GM18951 (cell line): ENCODE measurements at regions not wholly inside any gene's neighbourhood (a gene's known extent, or its start where the extent isn't known, plus 50 kb on each side); places are given as distances from the start of the nearest gene placed in this dataset.

Source experiments
- POLR2A ChIP-seq: IDR thresholded peaks from 4 replicates; pipeline ENCODE4 v1.6.1; 2011; ENCODE audit warnings: mild to moderate bottlenecking; ENCODE audit not compliant: insufficient read length, insufficient read depth; ENCODE audit errors: extremely low read depth
- in situ Hi-C: fragments of 300-500 bp; cut with MboI; formaldehyde crosslinking; loops from one replicate; pipeline ENCODE4 v1.12.0; 2022; ENCODE audit warnings: low sequenced_read_pairs, mixed read lengths, inconsistent platforms; ENCODE audit not compliant: unreplicated experiment

DNA sequence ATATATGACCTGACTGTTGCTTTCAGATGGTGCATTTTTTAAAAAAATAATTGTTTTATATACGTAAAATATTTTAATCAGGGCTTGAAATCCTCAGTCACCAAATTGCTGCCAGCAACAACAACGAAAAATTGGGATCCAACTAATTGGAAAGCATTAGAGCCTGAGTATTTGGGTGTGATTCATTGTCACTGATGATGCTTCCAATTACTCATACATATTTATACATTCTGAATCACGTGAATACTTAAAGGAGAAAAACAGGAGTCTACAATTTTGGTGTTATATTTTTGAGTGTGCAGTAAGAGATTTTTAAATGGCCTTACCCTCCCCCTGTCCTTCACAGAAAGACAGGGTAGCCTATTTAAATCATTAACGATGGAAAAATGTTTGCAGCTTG is 765.6 kb upstream of the TENM3 start:
- in situ Hi-C loops: no loop called here
- TF ChIP-seq POLR2A: no peak

DNA sequence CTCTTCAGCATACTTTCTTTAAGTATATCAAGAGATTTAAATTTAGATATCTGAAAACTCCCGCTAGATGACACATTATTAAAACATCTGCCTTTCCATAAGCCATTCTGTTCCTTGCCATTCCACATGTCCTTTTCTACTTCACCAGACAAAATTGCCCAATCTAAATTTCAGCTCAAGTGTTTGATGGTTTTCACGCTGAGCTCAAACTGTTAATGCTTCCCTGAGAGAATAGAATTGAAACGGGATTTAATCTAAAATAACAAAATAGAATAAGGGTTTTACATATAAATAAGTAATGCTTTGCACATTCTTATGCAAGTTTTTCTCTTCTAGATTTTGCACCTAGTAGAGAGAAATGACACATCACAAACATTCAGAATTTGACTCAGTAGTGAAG is 764.5 kb upstream of the TENM3 start:
- no peak for TF ChIP-seq POLR2A
- in situ Hi-C loops: no loop called here

DNA sequence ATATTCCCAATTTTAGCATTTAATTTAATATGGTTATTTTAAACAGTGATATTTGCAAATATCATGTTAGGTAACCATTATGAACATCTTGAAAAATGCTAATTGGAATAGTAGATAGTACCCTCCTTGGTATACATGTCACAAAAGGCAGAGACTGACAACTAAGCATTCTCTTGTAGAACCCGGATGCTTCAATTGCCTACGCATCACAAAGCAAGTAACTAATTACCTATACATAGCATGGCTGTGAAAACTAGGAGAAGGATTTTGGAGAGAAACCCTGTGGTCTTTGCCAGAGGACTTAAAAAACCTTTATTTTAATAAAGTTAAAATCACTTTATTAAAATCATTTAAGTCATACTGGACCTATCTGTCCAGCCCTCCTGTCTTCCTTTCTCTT is 764.1 kb upstream of the TENM3 start:
- in situ Hi-C loops: no loop called here
- TF ChIP-seq POLR2A: no peak

DNA sequence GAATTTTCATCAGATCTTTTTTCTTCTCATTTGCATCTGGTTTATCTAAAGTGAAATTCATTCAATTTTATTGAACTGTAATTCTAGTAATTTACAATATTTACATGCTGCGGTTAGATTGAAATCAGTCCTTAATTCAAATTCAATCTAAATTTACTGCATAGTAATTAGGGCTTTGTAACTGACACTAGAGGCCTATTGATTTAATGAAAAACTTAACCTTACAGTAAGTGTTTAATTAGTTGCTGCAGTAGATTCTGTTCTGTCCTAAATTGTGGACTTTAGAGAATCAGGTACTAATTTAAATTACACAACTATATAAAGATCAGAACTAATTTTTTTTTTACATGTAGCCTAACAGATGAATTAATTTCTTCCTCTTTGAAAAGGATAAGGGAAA is 758.8 kb upstream of the TENM3 start:
- TF ChIP-seq POLR2A: no peak
- in situ Hi-C loops: no loop called here

DNA sequence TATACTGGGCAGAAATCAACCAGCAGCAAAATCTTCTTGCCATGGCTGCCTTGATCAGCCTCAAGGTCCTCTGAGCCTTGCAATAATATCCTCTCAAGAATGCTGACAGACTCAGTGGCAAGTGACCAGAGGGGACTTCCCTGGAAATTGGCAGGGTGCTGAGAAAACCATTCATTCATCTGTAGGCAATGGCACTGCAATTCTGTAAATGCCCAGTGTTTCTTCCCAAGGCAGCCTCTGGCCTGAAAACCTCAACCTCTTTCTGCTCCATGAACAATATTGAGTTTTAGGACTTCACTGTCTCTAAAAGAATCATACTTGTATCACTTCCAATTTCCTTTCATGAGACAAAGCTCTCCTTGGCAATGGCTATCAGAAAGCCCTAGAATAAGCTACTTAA is 754.3 kb upstream of the TENM3 start:
- in situ Hi-C loops: no loop called here
- no peak for TF ChIP-seq POLR2A

DNA sequence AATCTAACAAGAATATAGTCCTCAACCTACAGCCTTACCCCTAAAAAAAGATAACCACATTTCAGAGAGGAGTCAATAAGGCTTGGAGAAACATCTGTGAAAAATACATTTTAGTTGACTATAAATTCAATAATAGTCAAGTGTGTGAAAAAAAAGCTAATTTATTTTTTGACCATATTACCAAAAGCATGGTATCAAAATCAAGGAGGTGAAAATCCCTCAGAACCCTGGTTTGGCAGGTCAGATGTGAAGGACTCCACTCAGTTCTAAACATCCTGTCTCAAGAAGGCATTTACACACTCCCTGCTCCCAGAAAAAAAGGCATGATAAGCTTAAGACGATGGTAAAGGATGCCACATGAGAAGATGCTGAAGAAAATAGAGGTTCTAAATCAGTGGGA is 745.1 kb upstream of the TENM3 start:
- TF ChIP-seq POLR2A: no peak

DNA sequence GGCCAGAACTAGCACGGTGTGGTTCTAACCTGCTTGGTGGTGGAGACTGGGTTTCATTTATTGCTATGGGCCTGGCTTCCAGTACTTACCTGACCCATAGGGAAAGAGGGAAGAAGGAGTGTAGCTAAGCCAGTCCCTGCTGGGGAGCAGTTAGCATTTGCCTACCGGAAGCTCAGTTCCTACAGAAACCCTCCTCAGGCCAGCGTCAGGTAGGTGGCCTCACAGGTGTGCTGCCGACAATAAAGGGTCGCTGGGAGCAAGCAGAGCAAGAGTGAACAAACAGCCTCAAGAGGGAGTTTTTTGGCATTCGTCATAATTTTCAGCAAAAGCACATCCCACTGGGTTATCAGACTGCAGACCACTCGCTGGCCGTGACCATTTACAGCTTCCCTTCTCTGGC is 740.6 kb upstream of the TENM3 start:
- TF ChIP-seq POLR2A: no peak
- in situ Hi-C loops: no loop called here

More for the DNA sequence above, 745.1 kb upstream of the TENM3 start:
- in situ Hi-C loops: no loop called here

DNA sequence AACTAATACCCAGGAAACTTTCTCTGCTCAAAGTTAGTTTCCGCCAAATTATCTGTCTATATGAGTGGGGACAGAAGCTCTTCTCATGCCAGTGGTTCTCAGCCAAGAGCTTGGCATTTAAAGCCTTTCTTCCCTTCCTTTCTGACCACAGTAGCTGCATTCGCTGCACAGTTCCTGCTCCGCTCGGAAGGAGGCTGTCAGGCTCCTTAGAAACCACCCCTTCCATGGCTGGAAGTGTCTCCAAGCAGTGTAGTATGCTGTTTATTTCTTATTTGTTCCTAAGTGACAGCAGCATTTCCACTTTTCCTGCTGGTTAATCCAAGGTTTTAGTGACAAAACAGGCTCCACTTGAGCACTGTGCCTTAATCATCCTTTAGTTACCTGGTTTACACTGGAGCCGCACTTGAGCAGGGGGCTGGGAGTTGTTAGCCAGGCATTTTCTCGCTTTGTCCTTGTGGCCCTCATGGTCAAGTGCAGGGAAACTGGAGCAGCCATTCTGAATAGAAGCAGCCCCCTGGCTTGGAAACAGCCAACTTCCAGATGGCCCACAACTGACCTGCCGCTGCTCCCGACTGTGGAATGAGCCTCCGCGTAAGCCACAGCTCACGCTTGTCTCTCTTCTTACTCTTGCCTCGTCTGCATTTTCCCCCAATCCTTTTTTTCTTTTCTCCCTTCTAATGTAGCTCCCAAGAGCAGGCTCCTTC is 739.4 kb upstream of the TENM3 start:
- in situ Hi-C loops: no loop called here

DNA sequence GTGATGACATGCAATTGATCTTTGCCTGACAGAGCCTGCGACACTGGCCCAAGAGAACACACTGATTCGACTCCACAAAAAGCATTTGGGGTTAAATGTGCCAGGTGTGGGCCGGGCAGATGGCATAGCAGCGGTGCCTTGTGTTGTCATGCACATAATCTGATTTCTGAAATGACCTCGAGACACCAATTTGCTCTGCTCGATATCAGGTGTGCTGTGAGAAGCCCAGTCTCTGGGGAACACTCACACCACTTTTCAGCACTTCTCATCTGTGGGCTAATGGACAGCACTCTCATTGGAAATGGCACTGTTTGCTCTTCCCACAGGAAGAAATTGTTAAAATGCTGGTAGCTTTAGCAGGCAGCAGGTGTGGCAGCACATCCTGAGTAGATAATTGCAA is 738.3 kb upstream of the TENM3 start:
- TF ChIP-seq POLR2A: no peak
- in situ Hi-C loops: no loop called here

More for the DNA sequence above, 739.4 kb upstream of the TENM3 start:
- TF ChIP-seq POLR2A: no peak

DNA sequence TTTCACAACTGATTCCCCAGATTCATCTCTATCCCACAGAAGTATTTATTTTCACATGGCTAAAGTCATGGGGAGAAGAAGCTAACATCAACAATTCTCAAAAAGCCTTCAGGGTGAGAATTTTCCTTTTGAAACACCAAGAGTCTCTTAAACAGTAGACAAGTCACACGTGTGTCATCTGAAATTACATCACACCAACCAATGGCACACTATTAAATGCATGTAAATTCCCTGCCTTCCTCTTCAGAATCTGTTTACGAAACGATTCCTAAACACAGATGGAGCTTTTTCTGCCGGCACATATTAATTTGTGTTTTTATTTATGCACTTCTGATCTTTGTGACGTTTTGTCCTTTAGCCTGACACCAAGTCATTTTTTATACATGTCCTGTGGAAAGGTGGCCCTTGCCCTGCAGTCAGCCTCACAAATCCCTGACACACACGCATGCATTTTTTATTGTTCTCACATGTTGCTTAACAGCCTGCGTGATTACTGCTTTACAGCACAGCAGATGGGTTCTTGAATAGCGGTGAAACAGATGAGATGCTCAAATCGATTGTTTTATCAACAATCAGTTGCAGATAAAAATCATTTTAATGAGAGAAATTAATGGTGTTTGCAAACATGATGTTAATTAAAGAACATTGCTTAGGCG is 735.9 kb upstream of the TENM3 start:
- TF ChIP-seq POLR2A: no peak
- in situ Hi-C loops: no loop called here

DNA sequence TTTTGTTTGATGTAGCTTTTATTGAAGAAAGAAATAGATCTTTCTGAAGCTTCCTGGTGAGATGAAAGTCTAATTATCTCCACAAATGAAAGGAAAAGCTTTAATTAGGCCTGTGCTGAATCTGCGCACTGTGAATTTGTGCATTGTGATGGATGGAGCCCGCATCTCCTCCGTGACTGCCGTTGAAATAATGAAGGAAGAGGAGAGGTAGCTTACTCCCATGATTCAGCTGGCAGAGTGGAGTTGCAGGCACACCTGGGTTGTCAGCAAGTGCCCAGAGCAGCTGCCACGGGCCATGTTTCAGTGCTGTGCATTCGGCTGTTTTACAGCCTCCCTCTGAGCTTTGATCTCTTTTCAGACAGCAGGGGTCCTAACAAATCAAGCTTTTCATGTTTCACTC is 735.3 kb upstream of the TENM3 start:
- in situ Hi-C loops: no loop called here
- TF ChIP-seq POLR2A: no peak

DNA sequence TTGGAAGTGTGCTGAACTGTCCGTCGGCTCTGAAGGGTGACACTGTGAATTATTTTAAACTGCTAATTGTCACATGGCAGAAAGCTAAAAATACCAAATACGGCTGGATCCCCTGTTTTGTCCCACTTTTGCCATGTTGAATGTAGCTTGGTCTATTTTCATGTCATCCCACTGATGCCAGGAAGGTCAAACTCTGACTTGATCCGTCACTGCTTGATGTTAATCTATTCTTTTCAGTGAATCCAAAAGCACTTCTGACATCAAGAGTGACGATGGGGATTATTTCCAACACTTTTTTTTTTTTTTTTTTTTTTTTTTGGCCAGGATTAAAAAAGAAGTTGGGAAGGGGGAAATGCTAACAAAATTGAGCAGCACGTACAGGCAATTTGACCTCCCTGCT is 734.6 kb upstream of the TENM3 start:
- in situ Hi-C loops: no loop called here
- TF ChIP-seq POLR2A: no peak

DNA sequence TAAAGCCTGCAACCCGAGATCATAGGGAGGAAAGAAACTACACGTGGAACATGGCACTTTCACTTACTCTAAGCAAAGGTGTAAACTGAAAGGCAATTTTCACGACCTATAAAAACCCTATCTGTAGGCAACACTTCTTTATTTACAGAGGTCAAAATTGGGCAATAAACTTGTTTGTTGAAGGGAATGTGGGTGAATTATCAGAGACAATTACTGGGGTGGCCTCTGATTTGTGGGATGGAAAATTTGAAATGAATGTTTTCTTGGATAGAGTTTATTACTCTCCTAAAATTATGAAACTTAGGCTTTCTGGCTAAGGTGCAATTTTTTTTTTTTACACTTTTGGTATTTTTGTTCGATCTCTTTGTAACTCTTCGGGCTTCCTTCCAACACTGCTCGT is 734.1 kb upstream of the TENM3 start:
- TF ChIP-seq POLR2A: no peak
- in situ Hi-C loops: no loop called here

DNA sequence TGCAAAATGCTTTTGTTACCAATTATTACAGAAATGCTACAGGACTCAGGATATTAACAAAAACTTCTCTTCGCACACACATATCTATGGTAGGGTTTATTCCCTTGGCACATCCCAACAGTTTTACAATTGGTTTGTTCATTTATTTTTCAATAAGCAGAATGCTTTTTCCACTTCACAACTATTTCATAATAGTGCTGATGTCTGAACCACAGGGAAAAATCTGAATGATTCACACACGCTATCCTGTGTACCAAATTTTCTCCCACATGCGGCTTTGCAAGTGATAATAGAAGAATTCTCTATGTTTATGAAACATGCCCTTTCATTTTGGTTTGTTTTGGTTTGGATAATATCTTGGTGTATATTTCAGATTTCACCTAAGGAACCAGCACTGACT is 725.7 kb upstream of the TENM3 start:
- in situ Hi-C loops: no loop called here
- no peak for TF ChIP-seq POLR2A

DNA sequence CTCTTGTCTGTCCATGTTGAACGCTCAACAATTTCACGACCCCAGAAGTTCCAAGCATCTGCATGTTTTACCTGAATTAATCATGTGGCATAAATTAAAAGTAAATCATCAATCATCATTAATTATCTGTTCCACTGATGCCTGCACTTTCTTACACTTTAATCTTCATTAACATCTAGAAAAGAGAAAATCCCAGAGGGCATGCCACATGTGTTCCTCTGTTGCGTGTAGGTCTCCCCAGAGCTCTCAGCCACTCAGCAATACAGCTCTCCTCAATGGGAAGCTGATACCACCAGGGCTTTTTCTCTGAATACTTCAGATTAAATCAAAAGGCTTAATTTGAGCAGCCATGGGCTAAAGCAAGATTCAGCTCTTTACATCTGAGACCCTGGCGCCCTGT is 722.4 kb upstream of the TENM3 start:
- in situ Hi-C loops: no loop called here
- no peak for TF ChIP-seq POLR2A

DNA sequence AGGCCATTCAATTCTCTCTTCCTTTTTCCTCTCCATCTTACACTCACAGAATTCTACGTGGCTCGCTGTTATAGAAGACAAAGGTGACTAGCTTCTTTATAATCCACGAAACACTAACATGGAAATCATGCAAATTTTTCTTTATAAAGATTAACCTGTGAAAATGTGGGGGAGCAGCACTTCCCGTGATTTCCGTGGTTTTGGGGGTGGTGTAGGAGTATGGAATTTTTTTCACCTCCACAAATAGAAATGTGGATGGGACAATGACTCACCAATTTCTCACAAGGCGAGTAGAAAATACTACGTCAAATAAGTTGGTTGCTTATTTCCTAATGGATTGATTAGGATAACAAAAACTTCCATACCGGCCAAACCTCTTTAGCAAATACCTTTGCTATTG is 719.2 kb upstream of the TENM3 start:
- no peak for TF ChIP-seq POLR2A
- in situ Hi-C loops: no loop called here
